Spleen (tissue), 7 donors: ENCODE measurements at regions not wholly inside any gene's neighbourhood (a gene's known extent, or its start where the extent isn't known, plus 50 kb on each side); places are given as distances from the start of the nearest gene placed in this dataset.

Experiments used
- POLR2A ChIP-seq, 3 donors: fragments of 450-650 bp; IDR thresholded peaks; one replicate each; pipeline ENCODE4 v1.5.1; 2017; ENCODE audit warnings: antibody characterized with exemption in 3 of 3, mild to moderate bottlenecking in 1 of 3
- POLR2AphosphoS5 ChIP-seq, 3 donors: sonication (generic); formaldehyde crosslinking; IDR thresholded peaks; one replicate each; pipeline ENCODE4 v1.5.1; 2017; ENCODE audit warnings: antibody characterized with exemption in 3 of 3
- TF ChIP-seq, protein P1 (sequence below), 11 experiments: fragments of 200-600 bp in 7 of 11; fragments of 450-650 bp in 4 of 11; sonication (generic) in 4 of 11; IDR thresholded peaks in 8 of 11; conservative IDR thresholded peaks in 3 of 11; 1 replicate in 7 of 11; 2 replicates in 4 of 11; pipeline versions ENCODE4 v1.4.0 to v1.8.0; 2016 to 2021; ENCODE audit warnings: antibody characterized with exemption in 11 of 11, inconsistent platforms in 4 of 11, mild to moderate bottlenecking in 1 of 11
- donor health status: DM: no; HTN: no; CAD: no; lungs with moderate emphysema.
- donor health status: DM: no; HTN: no; CAD: no.
- donor health status: DM: no; HTN: no; CAD: no.

DNA sequence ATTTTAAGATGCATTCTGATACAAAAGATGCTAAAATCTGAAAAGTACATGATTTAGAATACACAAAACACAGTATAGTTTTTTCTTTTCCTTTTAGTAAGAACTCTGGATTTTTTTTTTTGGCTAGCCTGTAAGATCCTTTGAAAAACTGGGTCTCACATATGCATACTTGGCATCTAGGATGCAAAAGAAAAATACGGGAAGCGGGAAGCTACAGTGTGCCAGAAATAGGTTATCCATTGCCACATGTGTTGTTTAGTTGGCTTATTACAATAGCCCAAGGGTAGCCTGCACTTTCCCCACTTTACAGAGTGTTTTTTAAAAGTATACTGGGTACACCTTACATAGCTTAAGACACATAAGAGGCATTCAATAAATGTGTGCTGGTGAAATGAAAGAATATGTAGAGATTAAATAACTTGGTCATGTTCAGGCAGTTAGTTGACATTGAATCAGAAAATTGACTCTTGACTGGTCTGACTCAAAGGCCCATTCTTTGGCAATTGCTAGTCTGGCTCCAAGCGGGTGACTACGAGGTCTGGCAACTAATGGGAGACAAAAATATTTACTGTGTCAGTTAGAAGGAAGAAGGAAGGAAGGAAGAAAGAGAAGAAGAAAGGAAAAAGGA, 286.8 kb upstream of the TRIB2 start:
- TF ChIP-seq POLR2A (IDR thresholded peaks at IDR 0.05) (no peak), POLR2AphosphoS5 (IDR thresholded peaks at IDR 0.05) (no peak)
- TF ChIP-seq, protein P1, sequence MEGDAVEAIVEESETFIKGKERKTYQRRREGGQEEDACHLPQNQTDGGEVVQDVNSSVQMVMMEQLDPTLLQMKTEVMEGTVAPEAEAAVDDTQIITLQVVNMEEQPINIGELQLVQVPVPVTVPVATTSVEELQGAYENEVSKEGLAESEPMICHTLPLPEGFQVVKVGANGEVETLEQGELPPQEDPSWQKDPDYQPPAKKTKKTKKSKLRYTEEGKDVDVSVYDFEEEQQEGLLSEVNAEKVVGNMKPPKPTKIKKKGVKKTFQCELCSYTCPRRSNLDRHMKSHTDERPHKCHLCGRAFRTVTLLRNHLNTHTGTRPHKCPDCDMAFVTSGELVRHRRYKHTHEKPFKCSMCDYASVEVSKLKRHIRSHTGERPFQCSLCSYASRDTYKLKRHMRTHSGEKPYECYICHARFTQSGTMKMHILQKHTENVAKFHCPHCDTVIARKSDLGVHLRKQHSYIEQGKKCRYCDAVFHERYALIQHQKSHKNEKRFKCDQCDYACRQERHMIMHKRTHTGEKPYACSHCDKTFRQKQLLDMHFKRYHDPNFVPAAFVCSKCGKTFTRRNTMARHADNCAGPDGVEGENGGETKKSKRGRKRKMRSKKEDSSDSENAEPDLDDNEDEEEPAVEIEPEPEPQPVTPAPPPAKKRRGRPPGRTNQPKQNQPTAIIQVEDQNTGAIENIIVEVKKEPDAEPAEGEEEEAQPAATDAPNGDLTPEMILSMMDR (IDR thresholded peaks at IDR 0.05 in 8 of 11, conservative IDR thresholded peaks at IDR 0.05 in 3 of 11), result no peak
